Esophagus squamous epithelium (tissue), 4 donors: ENCODE measurements at regions not wholly inside any gene's neighbourhood (a gene's known extent, or its start where the extent isn't known, plus 50 kb on each side); places are given as distances from the start of the nearest gene placed in this dataset.

Experiments used
- POLR2A ChIP-seq, 4 donors: fragments of 450-650 bp; IDR thresholded peaks; one replicate each; pipeline ENCODE4 v1.6.1; 2017; ENCODE audit warnings: antibody characterized with exemption in 4 of 4, mild to moderate bottlenecking in 4 of 4, moderate library complexity in 3 of 4
- TF ChIP-seq, protein P1 (sequence below), 6 experiments: fragments of 450-650 bp in 4 of 6; fragments of 200-600 bp in 2 of 6; sonication (generic) in 2 of 6; IDR thresholded peaks; one replicate each; pipeline ENCODE4 v1.5.1; 2016 to 2019; ENCODE audit warnings: antibody characterized with exemption in 6 of 6, mild to moderate bottlenecking in 4 of 6, moderate library complexity in 4 of 6

GRCh38 chr4:13108096-13108495, 376.0 kb downstream of the RAB28 start:
- TF ChIP-seq, protein P1, sequence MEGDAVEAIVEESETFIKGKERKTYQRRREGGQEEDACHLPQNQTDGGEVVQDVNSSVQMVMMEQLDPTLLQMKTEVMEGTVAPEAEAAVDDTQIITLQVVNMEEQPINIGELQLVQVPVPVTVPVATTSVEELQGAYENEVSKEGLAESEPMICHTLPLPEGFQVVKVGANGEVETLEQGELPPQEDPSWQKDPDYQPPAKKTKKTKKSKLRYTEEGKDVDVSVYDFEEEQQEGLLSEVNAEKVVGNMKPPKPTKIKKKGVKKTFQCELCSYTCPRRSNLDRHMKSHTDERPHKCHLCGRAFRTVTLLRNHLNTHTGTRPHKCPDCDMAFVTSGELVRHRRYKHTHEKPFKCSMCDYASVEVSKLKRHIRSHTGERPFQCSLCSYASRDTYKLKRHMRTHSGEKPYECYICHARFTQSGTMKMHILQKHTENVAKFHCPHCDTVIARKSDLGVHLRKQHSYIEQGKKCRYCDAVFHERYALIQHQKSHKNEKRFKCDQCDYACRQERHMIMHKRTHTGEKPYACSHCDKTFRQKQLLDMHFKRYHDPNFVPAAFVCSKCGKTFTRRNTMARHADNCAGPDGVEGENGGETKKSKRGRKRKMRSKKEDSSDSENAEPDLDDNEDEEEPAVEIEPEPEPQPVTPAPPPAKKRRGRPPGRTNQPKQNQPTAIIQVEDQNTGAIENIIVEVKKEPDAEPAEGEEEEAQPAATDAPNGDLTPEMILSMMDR (IDR thresholded peaks at IDR 0.05): no peak
- no peak for TF ChIP-seq POLR2A (IDR thresholded peaks at IDR 0.05)
